HG03159 (cell line): ENCODE measurements at regions not wholly inside any gene's neighbourhood (a gene's known extent, or its start where the extent isn't known, plus 50 kb on each side); places are given as distances from the start of the nearest gene placed in this dataset.

Experiments used
- ATAC-seq: cut with Tn5 transposase; IDR thresholded peaks from one replicate; pipeline ENCODE4 v1.9.1; 2021; ENCODE audit warnings: mild to moderate bottlenecking, moderate library complexity; ENCODE audit not compliant: unreplicated experiment

DNA sequence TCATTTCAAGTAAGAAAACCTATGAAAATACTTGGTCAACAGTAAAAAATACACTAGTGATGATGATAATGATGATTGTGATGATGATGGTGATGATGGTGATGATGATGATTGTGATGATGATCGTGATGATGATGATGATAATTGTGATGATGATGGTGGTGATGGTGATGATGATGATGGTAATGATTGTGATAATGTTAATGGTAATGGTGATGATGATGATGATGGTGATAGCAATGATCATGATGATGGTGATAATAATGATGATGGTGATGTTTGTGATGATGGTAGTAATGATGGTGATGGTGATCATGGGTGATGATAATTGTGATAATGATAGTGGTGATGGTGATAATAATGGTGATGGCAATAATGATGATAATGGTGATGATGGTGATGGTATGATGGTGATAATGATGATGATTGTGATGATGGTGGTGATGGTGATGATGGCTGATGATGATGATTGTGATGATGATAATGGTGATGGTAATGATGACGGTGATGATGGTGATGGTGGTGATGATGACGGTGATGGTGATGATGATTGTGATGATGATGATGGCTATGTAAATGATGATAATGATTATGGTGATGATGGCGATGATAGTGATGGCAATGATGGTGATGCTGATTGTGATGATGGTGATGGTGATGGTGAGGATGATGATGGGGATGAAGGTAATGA, 62.1 kb downstream of the VCX3A start:
- no peak for ATAC-seq

DNA sequence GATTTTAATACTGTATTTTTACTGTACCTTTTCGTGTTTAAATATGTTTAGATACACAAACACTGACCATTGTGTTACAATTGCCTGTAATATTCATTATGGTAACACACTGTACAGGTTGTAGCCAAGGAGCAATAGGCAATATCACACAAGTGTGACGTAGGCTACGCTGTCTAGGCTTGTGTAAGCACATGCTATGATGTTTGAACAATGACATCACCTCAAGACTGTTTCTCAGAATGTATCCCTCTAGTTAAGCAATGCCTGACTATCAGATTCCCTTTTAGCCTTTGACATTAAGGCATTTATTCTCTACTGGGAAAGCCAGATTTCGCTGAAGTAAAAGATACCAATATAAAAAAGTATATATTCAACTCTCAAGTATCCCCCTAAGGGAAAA, 66.2 kb downstream of the VCX3A start:
- ATAC-seq = no peak

DNA sequence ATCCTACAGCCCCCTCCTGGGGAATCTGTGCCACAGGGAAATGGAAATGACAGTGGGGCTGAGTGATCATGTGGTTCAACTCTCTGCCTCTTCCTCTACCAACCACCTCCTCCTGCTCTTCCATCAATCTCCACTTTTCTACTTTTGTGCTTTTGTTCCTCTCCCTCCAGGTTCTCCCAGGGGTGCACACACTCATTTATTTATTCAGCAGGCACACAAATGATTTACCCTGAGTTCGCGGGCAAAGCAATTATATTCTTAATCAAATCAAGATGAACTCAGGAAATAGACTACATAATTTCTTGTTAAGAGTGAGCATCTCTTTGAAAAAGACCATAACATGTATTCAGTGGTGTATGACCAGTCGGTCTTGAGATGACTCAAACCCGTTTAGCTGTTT, 69.2 kb downstream of the VCX3A start:
- ATAC-seq = no peak

DNA sequence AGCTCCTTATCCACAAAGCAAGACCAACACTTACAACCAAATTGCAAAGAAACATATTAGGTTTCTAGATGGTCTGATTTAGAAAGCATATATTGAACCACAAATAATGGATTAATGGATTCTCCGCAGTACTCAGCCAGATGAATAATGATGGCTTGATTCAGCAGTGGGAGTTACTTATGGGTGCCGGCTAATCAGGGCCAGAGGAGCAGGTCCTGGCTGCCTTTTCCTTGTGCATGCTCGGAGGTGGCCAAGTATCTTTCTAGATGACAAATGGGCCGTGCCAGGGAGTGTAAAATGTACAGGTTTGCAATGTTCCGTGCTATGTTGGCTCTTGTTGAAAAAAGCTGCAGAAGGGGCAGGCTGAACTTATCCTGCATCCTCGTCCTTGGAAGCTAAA, 70.2 kb downstream of the VCX3A start:
- ATAC-seq = no peak

DNA sequence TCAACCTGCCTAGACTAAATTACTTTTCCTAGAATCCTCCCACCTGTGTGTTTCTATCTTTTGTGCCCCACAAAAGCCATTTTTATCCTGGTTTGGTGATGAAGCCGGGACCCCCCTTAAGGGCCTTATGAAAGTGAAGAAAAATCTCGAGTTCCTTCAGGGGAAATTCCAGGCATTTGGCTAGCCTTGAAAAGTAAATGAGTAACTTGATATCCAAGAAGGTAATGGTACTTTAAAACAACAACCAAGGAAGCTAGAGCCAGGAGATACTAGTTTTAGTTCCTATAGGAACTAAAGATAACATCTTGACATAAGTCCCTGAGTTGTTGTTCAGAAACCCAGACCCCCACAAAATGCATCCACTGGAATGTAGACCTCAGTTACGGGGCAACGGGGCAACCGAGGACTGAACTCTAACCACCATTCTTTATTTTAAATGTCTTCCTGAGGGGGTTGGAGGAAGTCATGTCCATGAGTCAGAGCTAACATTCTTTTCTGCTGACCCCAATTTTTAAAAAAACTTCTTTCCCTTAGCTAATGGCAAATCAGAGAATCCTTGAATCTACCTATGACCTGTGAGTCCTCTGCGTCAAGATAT, 73.9 kb downstream of the VCX3A start:
- no peak for ATAC-seq

DNA sequence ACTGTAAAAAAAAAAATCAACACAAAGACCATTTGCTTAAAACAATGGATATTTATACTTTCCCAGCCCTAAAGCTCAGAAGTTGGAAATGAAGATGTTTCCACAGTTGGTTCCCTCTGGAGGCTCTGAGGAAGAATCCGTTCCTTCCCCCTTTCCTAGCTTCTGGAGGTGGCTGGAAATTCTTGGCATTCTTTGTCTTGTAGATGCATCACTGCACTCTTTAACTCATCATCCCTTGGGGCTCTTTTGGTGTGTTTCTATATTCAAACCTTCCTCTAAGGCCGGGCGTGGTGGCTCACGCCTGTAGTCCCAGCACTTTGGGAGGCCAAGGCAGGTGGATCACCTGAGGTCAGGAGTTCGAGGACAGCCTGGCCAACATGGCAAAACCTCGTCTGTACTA, 78.7 kb downstream of the VCX3A start:
- ATAC-seq = no peak

DNA sequence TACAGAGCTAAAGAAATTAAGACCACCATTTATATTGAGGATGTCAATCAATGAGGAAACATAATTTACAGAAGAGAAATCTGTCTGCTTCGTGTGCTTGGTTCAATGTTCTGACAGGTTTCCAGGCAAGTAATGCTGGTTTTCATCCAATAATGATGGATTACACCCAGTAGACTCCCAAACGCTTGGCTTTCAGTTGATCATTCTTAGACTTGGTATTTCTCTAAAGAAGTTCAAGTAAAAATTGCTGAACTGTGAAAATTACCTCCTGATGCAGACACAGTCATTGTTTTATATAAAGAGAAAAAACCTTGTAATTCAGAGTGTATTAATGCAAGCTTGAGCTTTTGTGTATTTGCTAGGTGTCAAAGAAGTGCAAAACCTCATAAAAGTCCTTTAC, 85.0 kb downstream of the VCX3A start:
- ATAC-seq = no peak

DNA sequence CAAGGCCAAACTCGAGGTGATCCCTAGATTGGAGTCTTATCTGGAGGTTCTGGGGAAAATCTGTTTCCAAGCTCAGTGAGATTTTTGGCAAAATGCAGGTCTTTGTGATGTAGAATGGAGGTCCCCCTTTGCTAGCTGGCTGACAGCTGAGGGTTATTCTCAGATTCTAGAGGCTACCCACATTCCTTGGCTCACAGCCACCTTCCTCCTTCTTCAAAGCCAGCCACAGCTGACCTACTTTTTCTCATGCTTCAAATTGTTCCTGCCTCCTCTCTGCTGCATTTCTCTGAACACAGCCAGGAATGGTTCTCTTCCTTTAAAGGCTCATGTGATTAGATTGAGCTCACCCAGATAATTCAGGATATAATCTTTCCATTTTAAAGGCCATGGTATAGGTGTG, 86.9 kb downstream of the VCX3A start:
- no peak for ATAC-seq

DNA sequence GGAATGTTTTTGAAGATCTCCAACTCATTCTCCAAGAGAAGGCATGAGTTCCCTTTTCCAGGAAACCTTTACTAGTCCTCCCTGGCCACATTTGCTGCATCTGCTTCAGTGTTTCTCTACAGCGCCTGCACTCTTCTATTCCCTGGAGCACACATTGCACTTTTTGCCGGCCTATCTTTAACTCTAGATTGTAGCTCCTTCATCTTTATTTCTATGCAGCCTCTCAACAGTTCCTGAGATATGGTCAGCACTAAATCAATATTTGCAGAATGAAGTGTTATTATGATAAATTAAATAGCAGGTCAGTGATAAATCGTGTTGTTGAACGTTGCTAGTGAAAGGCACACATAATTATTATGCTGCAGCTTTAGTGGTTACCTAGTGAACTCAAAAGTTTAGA, 88.3 kb downstream of the VCX3A start:
- ATAC-seq = no peak

DNA sequence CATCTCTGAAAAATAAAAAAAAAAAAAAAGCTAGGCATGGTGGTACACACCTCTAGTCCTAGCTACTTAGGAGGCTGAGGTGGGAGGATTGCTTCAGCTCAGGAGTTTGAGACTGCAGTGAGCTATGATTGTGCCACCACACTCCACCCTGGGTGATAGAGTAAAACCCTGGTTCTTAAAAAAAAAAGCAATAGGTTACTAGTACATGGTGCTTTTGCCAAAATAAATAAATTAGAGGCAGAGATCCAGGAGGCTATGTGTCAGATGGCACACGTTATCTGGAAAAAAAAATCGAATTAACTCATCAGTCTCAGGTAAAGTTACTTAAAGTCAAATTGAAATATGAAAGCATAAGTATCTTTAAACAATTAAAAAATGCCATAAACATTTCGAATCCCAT, 94.3 kb downstream of the VCX3A start:
- ATAC-seq = no peak

DNA sequence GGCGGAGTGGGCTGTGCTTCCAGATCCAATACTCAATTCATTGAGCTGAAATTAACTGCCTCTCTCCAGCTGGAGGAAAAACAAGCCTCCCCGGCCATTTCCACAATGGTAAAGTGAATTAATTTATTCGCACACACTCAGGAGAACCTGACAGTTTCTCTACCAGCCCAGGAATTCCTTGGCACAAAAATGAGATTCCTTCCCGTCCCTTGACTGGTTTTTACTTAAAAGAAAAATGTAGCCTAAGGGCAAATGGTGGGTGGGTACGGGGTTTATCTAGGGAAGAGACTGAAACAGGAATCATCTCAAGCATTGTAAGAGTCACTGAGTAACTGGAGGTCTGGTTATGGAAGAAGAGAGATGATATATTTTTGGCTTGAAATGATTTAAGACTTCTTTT, 102.7 kb downstream of the VCX3A start:
- no peak for ATAC-seq

DNA sequence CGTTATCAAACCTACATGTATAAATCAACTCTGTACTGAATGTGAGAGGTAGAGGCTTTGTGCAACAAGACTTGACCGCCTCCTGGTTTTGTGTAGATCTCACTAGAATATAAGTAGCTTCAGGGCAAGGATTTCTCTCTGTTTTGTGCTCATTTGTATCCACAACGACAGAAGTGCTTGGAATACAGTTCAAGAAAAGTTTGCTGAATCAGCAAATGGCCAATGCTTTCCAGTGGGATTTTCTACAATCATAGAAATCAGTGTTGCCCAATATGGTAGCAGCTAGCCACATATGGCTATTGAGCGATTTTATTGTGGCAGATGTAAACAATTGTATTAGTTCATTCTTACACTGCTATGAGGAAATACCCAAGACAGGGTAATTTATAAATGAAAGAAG, 127.4 kb downstream of the VCX3A start:
- no peak for ATAC-seq

DNA sequence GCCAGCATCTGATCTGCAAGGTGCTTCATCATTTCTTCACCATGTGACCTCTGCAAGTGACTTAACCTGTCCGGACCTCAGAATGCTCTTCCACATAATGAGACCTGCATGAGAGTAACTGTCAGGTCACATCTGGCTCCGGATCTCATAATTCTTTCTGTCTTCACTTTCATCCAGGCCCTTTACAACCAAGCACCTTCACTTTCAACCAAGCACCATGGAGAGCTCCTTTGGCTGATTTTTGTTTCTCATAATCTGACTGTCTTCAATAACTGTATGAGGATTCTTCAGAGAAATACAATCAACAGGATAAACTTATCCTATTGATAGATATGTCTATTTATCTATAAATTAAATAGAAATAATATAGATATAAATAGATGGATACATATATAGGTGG, 148.1 kb downstream of the VCX3A start:
- no peak for ATAC-seq

DNA sequence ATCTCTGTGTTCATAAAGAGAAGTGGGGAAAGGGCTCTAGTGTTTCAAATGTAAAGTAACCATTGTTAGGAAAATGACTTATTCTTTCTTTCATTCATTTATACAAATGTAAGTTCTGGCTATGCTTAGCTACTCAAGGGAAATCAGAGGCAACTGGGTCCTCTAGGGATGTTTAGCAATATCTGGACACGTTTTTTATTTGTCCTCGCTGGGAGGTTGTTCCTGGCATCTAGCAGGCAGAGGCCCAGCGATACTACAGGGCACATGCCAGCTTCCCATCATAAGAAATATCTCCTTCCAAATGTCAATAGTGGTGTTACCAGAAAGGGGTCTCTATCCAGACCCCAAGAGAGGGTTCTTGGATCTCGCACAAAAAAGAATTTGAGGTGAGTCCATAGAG, 150.0 kb downstream of the VCX3A start:
- no peak for ATAC-seq

DNA sequence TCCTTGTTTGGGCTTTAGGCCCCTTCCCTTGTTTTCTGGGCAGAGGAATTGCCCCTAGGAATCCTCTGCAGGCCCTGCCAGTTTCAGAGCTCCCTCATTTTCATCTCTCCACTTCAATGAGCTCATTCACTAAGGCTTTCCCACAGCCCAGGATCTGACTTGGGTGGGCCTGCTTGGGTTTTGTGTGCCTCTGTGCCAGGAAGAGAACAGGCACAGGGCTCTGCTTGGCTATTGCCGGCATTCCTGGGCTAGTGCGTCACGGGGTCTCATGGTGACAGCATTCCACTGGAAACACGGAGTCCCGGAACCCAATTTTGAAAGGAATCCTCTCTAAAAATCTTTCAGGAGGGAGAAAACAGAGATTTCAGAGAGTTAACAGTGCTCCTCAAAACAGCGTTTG, 150.5 kb downstream of the VCX3A start:
- ATAC-seq = no peak

DNA sequence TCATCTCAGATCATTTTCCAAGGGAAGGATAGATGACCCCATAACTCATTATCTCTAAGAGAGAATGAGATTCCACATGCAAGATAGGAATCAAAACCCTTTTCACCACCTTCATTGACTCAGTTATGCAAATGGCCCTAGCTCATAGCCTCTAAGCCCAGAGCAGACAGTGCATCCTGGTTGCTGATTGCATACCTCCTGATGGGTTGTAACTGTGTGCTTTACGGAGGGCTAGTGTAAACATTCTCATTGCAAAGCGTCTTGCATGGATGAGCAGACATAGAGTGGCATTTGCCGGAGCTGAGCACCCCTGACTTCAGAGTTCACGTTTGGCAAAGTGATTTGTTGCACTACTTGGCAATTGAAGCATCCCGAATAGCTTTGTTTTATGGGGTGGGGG, 151.0 kb downstream of the VCX3A start:
- no peak for ATAC-seq

DNA sequence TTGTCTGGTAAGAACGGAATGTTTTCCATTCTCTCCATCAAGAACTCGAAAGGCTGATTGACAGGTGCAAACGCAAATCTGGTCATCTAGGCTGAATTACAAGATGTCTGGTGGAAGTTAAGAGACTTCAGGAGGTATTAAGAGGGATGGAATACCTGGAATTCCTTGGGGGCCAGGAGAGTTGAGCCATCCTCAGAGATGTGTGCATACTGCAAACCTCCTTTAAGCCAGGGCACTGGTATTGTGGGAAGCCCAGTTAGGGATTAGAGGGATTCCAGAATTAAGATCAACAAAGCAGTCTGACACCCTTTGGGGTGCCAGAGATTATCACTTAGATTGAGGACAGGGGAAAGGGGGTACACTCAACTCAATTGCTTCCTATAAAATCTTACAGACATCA, 151.4 kb downstream of the VCX3A start:
- ATAC-seq = no peak

DNA sequence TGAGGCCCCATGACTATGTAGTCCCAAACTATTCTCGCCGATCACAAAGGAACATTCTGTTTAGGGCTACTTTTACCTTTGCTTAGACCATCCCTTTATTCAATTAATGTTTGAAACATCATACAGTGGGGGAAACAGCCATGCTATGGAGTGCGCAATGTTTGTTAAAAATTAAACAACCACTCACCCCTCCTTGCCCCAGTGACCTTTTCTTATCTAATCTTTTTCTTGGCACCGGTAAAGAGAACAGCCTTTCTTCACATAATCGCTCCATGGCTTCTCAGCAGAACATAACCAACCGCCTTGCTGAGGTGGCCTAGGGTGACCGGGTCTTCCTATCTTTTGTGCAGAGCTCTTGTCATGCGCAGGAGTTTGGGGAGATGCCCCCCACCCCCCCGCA, 152.6 kb downstream of the VCX3A start:
- no peak for ATAC-seq

DNA sequence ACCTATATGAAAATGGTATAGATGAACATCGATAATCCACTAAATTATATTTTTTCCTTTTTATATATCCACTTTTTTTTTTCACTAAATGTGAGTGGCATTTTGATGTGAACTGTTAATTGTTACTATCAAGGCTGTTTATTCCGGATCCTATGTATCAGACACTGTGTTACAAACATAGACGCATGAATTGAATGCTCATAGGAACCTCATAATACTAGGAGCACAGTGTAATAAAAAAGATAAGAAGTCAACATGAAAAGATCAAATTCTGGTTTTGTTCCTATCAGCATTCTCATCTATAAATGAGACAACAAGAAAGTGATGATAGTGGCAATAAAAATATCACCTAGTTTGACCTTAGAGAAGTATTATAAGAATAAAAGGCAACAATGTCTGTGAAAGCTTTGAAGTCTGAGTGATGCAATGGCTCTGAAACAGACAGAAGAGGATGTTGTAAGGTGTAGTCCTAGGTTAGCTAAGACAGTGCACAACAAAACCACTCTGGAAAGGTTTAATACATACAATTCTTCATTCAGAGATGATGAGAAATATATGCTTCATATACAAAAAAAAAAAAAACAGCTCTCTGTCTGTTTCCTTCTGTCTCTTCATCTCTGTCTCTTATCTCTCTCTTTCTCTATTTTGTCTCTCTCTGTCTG, 148.6 kb upstream of the NLGN4X start:
- no peak for ATAC-seq

DNA sequence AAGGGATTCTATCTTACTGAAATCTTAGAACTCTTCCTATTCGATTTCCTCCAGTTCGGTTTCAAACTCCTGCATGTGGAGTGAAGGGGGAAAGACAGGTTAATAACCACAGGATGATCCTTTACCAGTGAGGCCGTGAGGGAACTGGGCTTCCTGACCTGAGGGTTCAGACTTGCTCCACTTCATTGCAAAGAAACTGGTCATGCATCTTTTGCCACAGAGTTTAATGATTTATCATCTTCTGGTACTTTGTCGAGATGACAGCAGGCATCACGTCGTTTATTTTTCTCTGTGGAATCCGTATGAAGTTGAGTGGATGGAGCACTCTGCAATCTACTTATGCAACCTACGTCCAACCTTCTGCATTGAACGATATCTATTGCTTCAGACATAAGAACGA, 145.9 kb upstream of the NLGN4X start:
- no peak for ATAC-seq

DNA sequence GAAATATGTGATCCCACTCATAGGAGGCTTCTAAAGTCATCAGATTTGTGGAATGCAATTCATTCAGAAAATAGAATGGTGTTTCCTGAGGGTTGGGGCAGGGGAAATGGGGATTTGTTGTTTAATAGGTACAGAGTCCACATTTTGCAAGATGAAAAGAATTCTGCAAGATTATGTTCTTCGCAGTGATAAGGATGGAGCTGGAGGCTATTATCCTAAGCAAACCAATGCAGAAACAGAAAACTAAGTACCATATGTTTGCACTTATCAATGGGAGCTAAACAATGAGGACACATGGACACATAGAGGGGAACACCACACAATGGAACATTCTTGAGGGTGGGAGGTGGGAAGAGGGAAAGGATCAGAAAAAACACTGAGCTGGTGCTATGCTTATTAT, 144.3 kb upstream of the NLGN4X start:
- ATAC-seq = no peak

DNA sequence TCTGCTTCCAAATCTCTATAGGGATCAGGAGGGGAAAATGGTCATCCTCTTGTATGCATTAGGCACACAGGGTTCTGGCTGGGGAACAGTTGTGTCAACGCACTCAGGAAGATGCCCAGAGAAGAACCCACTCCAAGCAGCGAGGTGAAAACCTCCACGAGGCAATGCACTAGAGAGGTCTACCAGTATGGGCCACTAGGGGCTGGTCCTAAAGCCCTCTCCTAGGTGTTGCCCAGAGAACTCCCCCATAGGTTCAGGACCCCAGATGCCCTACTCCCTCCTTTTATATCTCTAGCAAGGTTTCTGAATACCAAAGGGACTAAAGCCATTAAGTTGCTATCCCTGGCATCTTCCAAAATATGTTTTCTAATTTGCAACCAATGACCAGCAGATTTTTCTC, 142.7 kb upstream of the NLGN4X start:
- ATAC-seq = no peak

DNA sequence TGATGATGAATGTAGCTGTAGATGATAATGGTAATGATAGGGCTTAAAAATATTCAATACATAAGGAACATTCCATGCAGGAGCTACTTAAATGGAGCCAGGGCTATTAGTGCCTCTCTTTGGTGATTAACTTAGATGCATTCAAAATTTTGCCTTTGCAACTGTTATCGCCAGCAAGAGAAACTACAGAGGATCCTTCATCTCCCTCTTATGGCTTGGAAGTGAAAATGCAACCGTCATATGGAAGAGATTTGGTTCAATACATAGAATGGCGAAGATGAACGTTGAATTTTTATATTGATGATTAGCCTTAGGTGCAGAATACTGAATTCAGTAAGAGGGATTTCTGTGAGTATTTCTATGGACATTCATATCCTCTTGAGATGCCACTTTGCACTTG, 134.5 kb upstream of the NLGN4X start:
- no peak for ATAC-seq
